Body of pancreas (tissue), 4 donors: ENCODE measurements at regions not wholly inside any gene's neighbourhood (a gene's known extent, or its start where the extent isn't known, plus 50 kb on each side); places are given as distances from the start of the nearest gene placed in this dataset.
"Not testable (repeated sequence)": the region's sequence is repeated elsewhere in the genome, so short reads cannot be mapped to it uniquely, and the experiment has no call there.

Experiments
- POLR2A ChIP-seq, 3 donors: fragments of 450-650 bp; IDR thresholded peaks; one replicate each; pipeline ENCODE4 v1.6.1; 2016; ENCODE audit warnings: antibody characterized with exemption in 3 of 3, mild to moderate bottlenecking in 2 of 3
- TF ChIP-seq, protein P1 (sequence below), 7 experiments: fragments of 450-650 bp in 4 of 7; fragments of 200-600 bp in 3 of 7; sonication (generic) in 3 of 7; IDR thresholded peaks; one replicate each; pipeline ENCODE4 v1.5.1; 2016 to 2019; ENCODE audit warnings: antibody characterized with exemption in 7 of 7

DNA sequence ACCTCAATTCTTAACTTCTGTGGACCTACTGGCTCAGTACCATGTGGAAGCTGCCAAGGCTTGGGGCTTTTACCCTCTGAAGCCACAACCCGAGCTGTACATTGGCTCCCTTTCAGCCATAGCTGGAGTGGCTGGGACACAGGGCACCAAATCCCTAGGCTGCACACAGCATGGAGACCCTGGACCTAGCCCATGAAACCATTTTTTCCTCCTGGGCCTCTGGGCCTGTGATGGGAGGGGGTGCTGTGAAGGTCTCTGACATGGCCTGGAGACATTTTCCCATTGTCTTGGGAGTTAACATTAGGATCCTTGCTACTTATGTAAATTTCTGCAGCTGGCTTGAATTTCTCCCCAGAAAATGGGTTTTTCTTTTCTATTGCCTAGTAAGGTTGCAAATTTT lies 205.1 kb downstream of the DCDC2C start:
- TF ChIP-seq, protein P1, sequence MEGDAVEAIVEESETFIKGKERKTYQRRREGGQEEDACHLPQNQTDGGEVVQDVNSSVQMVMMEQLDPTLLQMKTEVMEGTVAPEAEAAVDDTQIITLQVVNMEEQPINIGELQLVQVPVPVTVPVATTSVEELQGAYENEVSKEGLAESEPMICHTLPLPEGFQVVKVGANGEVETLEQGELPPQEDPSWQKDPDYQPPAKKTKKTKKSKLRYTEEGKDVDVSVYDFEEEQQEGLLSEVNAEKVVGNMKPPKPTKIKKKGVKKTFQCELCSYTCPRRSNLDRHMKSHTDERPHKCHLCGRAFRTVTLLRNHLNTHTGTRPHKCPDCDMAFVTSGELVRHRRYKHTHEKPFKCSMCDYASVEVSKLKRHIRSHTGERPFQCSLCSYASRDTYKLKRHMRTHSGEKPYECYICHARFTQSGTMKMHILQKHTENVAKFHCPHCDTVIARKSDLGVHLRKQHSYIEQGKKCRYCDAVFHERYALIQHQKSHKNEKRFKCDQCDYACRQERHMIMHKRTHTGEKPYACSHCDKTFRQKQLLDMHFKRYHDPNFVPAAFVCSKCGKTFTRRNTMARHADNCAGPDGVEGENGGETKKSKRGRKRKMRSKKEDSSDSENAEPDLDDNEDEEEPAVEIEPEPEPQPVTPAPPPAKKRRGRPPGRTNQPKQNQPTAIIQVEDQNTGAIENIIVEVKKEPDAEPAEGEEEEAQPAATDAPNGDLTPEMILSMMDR (IDR thresholded peaks at IDR 0.05) = not testable (repeated sequence)
- not testable (repeated sequence) for TF ChIP-seq POLR2A (IDR thresholded peaks at IDR 0.05)
